Stimulated activated CD8-positive, alpha-beta memory T cell treated with anti-CD3 and anti-CD28 coated beads, Interleukin-4, amount 100 ng/mL, for 1 hour (primary cell): ENCODE measurements at regions not wholly inside any gene's neighbourhood (a gene's known extent, or its start where the extent isn't known, plus 50 kb on each side); places are given as distances from the start of the nearest gene placed in this dataset.

Experiments used
- DNase-seq, 2 donors: peaks; one replicate each; pipeline ENCODE4 v3.0.0-alpha.2; 2020; ENCODE audit warnings: low read depth in 2 of 2, low spot score in 1 of 2

DNA sequence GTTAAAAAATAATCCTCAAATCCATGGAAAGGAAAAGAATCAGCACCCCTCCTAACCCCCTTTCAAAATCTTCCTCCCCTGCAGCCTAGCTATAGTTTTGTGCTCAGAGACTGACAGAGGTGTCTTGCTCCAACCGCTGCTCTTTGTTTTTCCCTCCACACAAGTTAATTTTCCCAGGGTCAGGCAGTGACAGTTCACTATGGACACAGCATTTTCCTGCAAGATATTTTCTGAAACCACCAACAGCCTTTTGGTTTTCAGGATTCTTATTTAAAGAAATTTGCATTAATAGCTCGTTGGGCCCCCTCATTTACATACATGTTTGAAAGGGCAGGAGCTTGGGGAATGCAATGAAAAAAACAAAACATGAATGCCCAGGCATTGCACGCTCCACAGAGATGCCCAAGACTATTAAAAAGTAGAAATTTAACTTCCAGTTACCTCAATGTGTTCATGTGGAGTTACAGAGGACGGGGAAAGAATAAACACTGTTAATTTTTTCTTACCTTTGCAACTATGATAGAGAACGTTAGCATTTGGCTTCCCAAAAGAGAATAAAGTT is 71.4 kb upstream of the CXCR4 start:
- no peak for DNase-seq

DNA sequence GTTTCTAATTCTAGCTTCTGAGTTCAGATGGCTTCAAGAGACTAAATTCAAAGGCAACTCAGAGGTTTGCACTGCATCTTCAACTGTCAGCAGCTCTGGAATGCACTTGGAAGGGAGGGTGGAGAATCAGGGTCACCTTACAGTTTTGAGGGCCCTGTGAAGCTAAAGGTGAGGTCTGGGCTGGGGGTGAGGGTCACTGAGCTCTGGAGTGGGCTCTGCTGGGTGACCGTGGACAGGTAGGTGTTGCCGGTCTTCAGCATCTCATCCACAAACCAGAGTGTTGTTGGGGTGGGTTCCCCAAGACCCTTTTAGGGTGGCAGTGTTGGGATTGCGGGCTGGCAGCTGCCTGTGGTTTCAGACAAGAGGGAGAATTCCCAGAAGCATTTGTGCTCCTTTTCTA is 70.1 kb upstream of the CXCR4 start:
- no peak for DNase-seq

DNA sequence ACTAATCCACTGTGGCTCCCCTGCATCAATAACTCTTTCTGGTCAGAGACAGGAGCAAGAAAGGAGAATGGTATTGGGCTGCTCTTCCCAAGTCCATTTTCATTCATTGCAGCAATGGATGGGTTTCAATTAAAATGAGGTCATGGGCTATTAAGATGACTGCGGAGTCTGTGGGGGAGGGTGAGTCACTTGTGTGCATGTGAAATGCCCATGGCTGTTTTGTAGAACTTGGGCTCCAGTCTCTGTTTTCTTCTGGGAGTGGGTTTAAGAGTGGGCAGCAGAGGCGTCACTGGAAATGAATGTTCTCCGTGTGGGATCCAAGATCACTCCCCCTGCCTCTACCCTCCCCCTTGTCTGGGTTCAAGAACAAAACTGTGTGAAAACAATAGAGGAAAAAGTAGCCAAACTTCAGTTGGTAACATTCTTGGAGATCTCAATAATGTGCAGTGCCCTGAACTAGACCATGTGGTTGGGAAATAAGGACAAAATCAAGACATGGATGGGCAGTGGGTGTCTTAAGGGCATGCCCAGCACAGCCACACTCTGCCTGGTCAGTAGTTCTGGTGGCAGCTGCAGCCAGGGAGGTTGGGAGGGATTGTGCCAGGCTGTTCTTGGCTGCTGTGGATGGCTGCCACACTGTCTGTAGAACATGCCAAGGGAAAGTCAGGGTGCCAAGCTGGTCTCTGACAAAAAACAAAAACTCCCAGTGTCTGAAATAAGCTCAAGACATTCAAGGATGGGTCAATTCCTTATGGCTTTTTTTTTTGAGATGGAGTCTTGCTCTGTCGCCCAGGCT is 68.2 kb upstream of the CXCR4 start:
- DNase-seq = no peak

DNA sequence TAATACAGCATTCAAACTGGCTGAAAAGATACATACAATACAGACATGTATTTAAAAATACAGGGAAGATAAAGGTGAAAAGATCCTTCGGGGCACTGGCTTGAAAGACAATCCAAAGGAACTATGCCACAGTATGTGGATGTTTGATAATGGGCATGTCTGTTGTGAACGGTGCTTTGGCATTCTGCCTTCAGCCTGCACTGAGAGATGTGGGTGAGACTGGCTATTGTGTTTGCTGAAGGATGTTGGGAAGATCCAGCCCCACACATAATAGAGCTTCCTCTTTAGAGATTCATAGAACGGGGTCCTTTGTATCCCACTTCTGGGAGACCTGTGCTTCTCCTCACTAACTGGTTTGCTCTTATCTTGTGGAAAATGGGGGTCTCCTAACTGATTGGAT is 65.1 kb upstream of the CXCR4 start:
- no peak for DNase-seq

DNA sequence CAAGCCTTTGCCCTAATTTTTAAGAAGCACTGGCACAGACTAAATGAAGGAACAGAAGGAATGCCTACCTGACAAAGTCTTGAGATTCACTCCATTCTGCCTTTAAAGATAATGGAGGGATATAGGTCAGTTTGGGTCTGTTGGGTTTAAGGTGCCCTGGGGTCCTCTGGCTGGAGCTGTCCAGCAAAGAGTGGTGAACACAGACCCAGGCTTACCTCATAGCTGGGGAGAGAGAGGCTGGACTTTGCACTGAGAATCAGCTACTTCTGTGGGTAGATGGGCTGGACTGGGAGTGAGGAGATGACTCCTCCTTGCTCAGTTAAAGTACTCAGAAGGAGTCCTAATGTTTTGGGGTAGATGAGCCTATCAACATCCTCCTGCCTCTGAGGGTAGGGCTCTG is 64.4 kb upstream of the CXCR4 start:
- DNase-seq = no peak

DNA sequence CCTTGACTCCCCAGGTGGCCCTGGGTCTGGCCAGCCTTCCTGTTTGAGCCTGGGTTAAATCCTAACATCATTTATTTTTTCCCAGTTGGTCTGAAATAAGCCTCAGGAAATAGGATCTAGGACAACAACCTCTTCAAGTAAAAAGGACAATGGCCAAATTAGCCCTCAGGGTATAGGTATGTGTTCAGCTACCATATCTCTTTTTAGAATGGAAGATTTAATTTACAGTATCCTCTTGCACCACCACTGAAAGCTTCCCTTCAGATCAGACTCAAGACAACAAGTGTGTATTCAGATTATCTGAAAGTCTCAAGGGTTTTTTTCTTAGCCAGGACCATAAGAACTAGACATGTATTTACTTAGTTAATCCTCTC is 61.6 kb upstream of the CXCR4 start:
- no peak for DNase-seq

- DNase-seq = no peak
Observed at GRCh38 chr2:136178941-136179601, 61.1 kb upstream of the CXCR4 start.

GRCh38 chr2:136175868-136176267 is 57.9 kb upstream of the CXCR4 start:
- DNase-seq = no peak

DNA sequence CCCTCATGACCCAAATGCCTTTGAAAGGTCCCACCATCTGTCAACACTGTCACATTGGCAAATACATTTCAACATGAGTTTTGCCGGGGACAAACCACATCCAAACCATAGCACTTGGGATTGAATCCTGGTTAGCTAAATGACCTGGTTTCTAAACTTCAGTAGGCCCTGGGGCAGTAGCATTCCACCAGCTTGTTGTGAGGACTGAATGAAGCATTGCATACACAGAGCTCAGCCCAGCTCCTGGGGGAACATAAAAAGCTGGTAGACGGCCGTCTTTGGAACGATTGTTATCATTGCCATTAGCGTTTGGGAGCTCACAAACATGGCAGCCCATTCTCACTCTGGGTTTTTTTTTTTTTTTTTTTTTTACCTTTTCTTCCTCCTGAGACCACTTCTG is 57.5 kb upstream of the CXCR4 start:
- no peak for DNase-seq

- no peak for DNase-seq
Observed at GRCh38 chr2:136173126-136173525, 55.2 kb upstream of the CXCR4 start.

DNA sequence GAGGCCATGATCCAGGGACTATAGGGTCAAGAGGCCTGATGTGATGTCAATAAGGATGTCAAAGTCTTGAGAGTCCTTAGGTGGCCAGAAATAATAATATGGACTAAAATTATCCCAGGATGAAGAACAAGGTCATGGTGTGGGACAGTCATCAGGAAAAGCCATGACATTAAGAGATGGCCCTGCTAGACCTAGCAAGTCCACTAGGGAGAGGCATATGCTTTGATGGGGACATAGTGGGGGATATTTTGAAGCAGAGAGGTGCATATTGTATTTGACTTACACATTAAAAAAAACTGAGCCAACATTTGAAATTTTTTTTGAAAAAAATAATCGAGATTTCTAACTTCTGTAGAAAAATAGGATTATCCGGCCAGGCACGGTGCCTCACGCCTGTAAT is 53.3 kb upstream of the CXCR4 start:
- DNase-seq = no peak

GRCh38 chr2:136168720-136169119 is 50.8 kb upstream of the CXCR4 start:
- DNase-seq = no peak

DNA sequence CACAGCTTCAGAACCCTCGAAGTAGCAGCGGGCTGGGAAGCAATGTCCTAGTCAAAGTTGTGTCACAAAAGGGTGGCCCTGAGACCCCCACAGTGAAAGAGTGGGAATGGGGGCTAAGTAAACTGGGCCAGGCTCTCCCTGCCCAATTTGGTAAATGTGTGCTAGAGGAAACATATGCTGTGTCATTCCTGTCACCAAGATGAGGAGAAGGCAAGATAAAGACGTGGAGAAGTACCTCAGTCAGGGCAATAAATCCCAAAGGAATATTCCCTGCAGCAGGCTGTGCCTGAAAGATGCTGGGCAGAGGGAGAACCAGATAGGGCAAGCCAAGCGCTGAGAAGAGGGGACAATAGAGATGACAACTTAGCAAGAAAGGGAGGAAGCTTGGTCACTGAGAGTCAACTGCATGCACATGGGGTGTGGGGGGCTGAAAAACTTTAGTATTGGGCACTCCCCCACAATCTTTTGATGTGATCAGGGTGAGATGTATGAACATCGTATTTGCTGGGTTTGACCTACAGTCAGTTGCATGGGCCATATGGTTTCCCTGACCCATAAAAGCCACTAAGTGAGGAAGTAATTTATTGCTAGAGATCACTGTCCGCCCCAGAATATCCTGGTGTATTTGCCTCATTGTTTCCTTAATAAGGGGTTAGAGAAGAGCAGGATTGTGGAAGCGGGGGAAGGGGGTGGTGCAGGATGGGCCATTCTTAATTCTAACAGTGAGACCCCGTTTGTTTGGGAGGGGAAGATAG is 49.9 kb upstream of the CXCR4 start:
- DNase-seq = no peak
